Parathyroid adenoma (tissue), 2 donors: ENCODE measurements at regions not wholly inside any gene's neighbourhood (a gene's known extent, or its start where the extent isn't known, plus 50 kb on each side); places are given as distances from the start of the nearest gene placed in this dataset.

Experiments used
- H2AFZ ChIP-seq: fragments of 300-600 bp; sonication (generic); one replicate; pipeline ENCODE4 v1.7.0; 2017; ENCODE audit warnings: antibody characterized with exemption, mild to moderate bottlenecking
- H3K27ac ChIP-seq: fragments of 300-600 bp; sonication (generic); one replicate; pipeline ENCODE4 v1.7.0; 2017
- H3K27me3 ChIP-seq: fragments of 300-600 bp; sonication (generic); one replicate; pipeline ENCODE4 v1.7.0; 2017; ENCODE audit warnings: low read length; ENCODE audit not compliant: control insufficient read depth, insufficient read depth
- H3K36me3 ChIP-seq: fragments of 300-600 bp; sonication (generic); one replicate; pipeline ENCODE4 v1.7.0; 2017; ENCODE audit warnings: low read length; ENCODE audit not compliant: control insufficient read depth, insufficient read depth
- H3K4me1 ChIP-seq: fragments of 300-600 bp; sonication (generic); one replicate; pipeline ENCODE4 v1.7.0; 2017; ENCODE audit warnings: control low read depth
- H3K4me2 ChIP-seq: fragments of 300-600 bp; sonication (generic); one replicate; pipeline ENCODE4 v1.7.0; 2017; ENCODE audit warnings: low read length
- H3K4me3 ChIP-seq: fragments of 300-600 bp; sonication (generic); one replicate; pipeline ENCODE4 v1.7.0; 2017; ENCODE audit warnings: low read depth, low read length
- H3K79me2 ChIP-seq: fragments of 300-600 bp; sonication (generic); one replicate; pipeline ENCODE4 v1.7.0; 2017; ENCODE audit warnings: control low read depth
- H3K9ac ChIP-seq: fragments of 300-600 bp; sonication (generic); one replicate; pipeline ENCODE4 v1.7.0; 2017; ENCODE audit warnings: mild to moderate bottlenecking
- H3K9me3 ChIP-seq: fragments of 300-600 bp; sonication (generic); one replicate; pipeline ENCODE4 v1.7.0; 2017; ENCODE audit warnings: low read length; ENCODE audit not compliant: control insufficient read depth
- CTCF ChIP-seq: fragments of 300-600 bp; sonication (generic); IDR thresholded peaks from one replicate; pipeline ENCODE4 v1.7.0; 2017; ENCODE audit warnings: antibody characterized with exemption, mild to moderate bottlenecking
- donor health status: primary hyperparathyroidism.

GRCh38 chr22:47651216-47651987, 889.0 kb downstream of the TBC1D22A start:
- H3K9ac ChIP-seq = no peak overlapping the region
- no peak overlapping the region for H3K4me2 ChIP-seq
- no peaks in the 10 kb centered on the region for H3K79me2 ChIP-seq
- no peaks in the 10 kb centered on the region for H3K36me3 ChIP-seq
- H3K27ac ChIP-seq = no peak overlapping the region
- H3K4me3 ChIP-seq = no peak overlapping the region
- no peak for TF ChIP-seq CTCF
- H3K27me3 ChIP-seq = no peaks in the 10 kb centered on the region
- no peaks in the 10 kb centered on the region for H3K9me3 ChIP-seq
- H2AFZ ChIP-seq = no peak overlapping the region
- H3K4me1 ChIP-seq = peaks cover 2% of the 10 kb centered on the region

- no peak overlapping the region for H2AFZ ChIP-seq
- TF ChIP-seq CTCF = no peak
- no peaks in the 10 kb centered on the region for H3K79me2 ChIP-seq
- H3K27me3 ChIP-seq = no peaks in the 10 kb centered on the region
- H3K9ac ChIP-seq = no peak overlapping the region
- H3K4me2 ChIP-seq = no peak overlapping the region
- no peaks in the 10 kb centered on the region for H3K9me3 ChIP-seq
- no peaks in the 10 kb centered on the region for H3K36me3 ChIP-seq
- H3K4me3 ChIP-seq = no peak overlapping the region
- no peaks in the 10 kb centered on the region for H3K4me1 ChIP-seq
- no peak overlapping the region for H3K27ac ChIP-seq
These were observed 885.3 kb downstream of the TBC1D22A start for GRCh38 chr22:47647720-47648119.

- TF ChIP-seq CTCF = no peak
- H3K9me3 ChIP-seq = no peaks in the 10 kb centered on the region
- no peaks in the 10 kb centered on the region for H3K27me3 ChIP-seq
- no peak overlapping the region for H3K4me3 ChIP-seq
- no peak overlapping the region for H3K9ac ChIP-seq
- H3K4me2 ChIP-seq = no peak overlapping the region
- H3K27ac ChIP-seq = no peak overlapping the region
- no peaks in the 10 kb centered on the region for H3K4me1 ChIP-seq
- no peak overlapping the region for H2AFZ ChIP-seq
- H3K36me3 ChIP-seq = no peaks in the 10 kb centered on the region
- no peaks in the 10 kb centered on the region for H3K79me2 ChIP-seq
These were observed 884.7 kb downstream of the TBC1D22A start for GRCh38 chr22:47647181-47647580.

- Histone ChIP-seq H3K9me3 (no peaks in the 10 kb centered on the region), H3K27me3 (no peaks in the 10 kb centered on the region), H3K27ac (no peak overlapping the region), H3K9ac (no peak overlapping the region), H2AFZ (no peak overlapping the region), H3K36me3 (no peaks in the 10 kb centered on the region), H3K4me1 (no peaks in the 10 kb centered on the region), H3K4me3 (no peak overlapping the region), H3K4me2 (no peak overlapping the region), H3K79me2 (no peaks in the 10 kb centered on the region)
- TF ChIP-seq CTCF = no peak
These were observed 883.5 kb downstream of the TBC1D22A start for GRCh38 chr22:47645923-47646322.

GRCh38 chr22:47645450-47645914, 883.0 kb downstream of the TBC1D22A start:
- Histone ChIP-seq H3K4me2 (no peak overlapping the region), H3K9me3 (no peaks in the 10 kb centered on the region), H3K27ac (no peak overlapping the region), H3K27me3 (no peaks in the 10 kb centered on the region), H3K9ac (no peak overlapping the region), H3K4me1 (no peaks in the 10 kb centered on the region), H2AFZ (no peak overlapping the region), H3K4me3 (no peak overlapping the region), H3K79me2 (no peaks in the 10 kb centered on the region), H3K36me3 (no peaks in the 10 kb centered on the region)
- TF ChIP-seq CTCF = no peak
